A673 (cell line): ENCODE measurements at regions not wholly inside any gene's neighbourhood (a gene's known extent, or its start where the extent isn't known, plus 50 kb on each side); places are given as distances from the start of the nearest gene placed in this dataset.

Source experiments
- BruUV-seq: library from RNA; stranded (reverse); fragments of 400-500 nt; replicated peaks from 2 replicates; lab custom pipeline; 2021; lab: Mats Ljungman, UMichigan
- CTCF ChIA-PET: fragments of 300-600 bp; sonication (Branson Sonifier 250); formaldehyde crosslinking; loops from one replicate; lab custom pipeline; 2022; ENCODE audit warnings: antibody characterized with exemption; lab: Charles Lee
- POLR2A ChIA-PET: fragments of 300-600 bp; sonication (Branson Sonifier 250); formaldehyde crosslinking; loops from one replicate; lab custom pipeline; 2022; ENCODE audit warnings: antibody characterized with exemption; ENCODE audit not compliant: low non-redundant PET; lab: Charles Lee
- DNase-seq: peaks from one replicate; pipeline ENCODE4 v3.0.0-alpha.2; 2015; ENCODE audit warnings: low spot score
- H3K27ac ChIP-seq: fragments of 200-600 bp; sonication (generic); 2 replicates; pipeline ENCODE4 v1.5.1; 2016; ENCODE audit warnings: mixed run types, low read depth, mild to moderate bottlenecking, mixed read lengths, antibody characterized with exemption, low read length; ENCODE audit not compliant: poor library complexity, severe bottlenecking
- H3K27me3 ChIP-seq: fragments of 200-600 bp; sonication (generic); replicated peaks from 2 replicates; pipeline ENCODE4 v1.6.1; 2017; ENCODE audit warnings: mixed run types, low read depth, mild to moderate bottlenecking, mixed read lengths, antibody characterized with exemption, low read length; ENCODE audit not compliant: insufficient read depth, poor library complexity
- H3K36me3 ChIP-seq: fragments of 200-600 bp; sonication (generic); 2 replicates; pipeline ENCODE4 v1.6.1; 2016; ENCODE audit warnings: mixed run types, mild to moderate bottlenecking, mixed read lengths, antibody characterized with exemption, low read length; ENCODE audit not compliant: insufficient read depth, poor library complexity, severe bottlenecking
- H3K4me1 ChIP-seq: fragments of 200-600 bp; sonication (generic); 2 replicates; pipeline ENCODE4 v1.6.1; 2017; ENCODE audit warnings: mixed run types, mild to moderate bottlenecking, mixed read lengths, antibody characterized with exemption, low read length; ENCODE audit not compliant: insufficient read depth, poor library complexity, severe bottlenecking
- H3K4me3 ChIP-seq: fragments of 200-600 bp; sonication (generic); 2 replicates; pipeline ENCODE4 v1.5.1; 2016; ENCODE audit warnings: low read depth, mixed run types, mild to moderate bottlenecking, mixed read lengths, low read length; ENCODE audit not compliant: poor library complexity, severe bottlenecking
- H3K9me3 ChIP-seq: fragments of 200-600 bp; sonication (generic); 2 replicates; pipeline ENCODE4 v1.6.1; 2016; ENCODE audit warnings: mixed run types, low read depth, mild to moderate bottlenecking, mixed read lengths, antibody characterized with exemption, low read length; ENCODE audit not compliant: poor library complexity, severe bottlenecking
- CTCF ChIP-seq: fragments of 300-800, 200-600 bp; sonication (generic); conservative IDR thresholded peaks from 2 replicates; pipeline ENCODE4 v1.5.1; 2017; ENCODE audit warnings: low read depth, mild to moderate bottlenecking, antibody characterized with exemption, low read length, moderate library complexity, mixed read lengths
- EZH2 ChIP-seq: fragments of 200-600 bp; sonication (generic); IDR thresholded peaks from 2 replicates; pipeline ENCODE4 v1.6.1; 2017; ENCODE audit warnings: borderline replicate concordance, low read depth, mild to moderate bottlenecking, mixed read lengths, antibody characterized with exemption, low read length; ENCODE audit not compliant: poor library complexity, severe bottlenecking
- intact Hi-C: fragments of 100-400 bp; cut with micrococcal nuclease; formaldehyde crosslinking; loops from one replicate; pipeline ENCODE4 v1.10.0; 2022; ENCODE audit not compliant: unreplicated experiment

GRCh38 chr13:62847520-62847919 lies 1431.9 kb upstream of the PCDH20 start:
- intact Hi-C loops = no loop called here
- BruUV-seq = no TSS peak
- no peak for DNase-seq
- POLR2A ChIA-PET = no interaction called here
- Histone ChIP-seq H3K27ac (no peak overlapping the region), H3K27me3 (no peaks in the 10 kb centered on the region), H3K36me3 (no peaks in the 10 kb centered on the region), H3K4me1 (no peaks in the 10 kb centered on the region), H3K9me3 (no peaks in the 10 kb centered on the region), H3K4me3 (no peak overlapping the region)
- no peak for TF ChIP-seq CTCF
- no peak for TF ChIP-seq EZH2
- CTCF ChIA-PET = no interaction called here

- no peaks in the 10 kb centered on the region for H3K9me3 ChIP-seq
- intact Hi-C loops = no loop called here
- no peaks in the 10 kb centered on the region for H3K4me1 ChIP-seq
- H3K27me3 ChIP-seq = no peaks in the 10 kb centered on the region
- H3K36me3 ChIP-seq = no peaks in the 10 kb centered on the region
- POLR2A ChIA-PET = no interaction called here
- CTCF ChIA-PET = no interaction called here
- no peak overlapping the region for H3K4me3 ChIP-seq
- TF ChIP-seq EZH2 = no peak
- no peak for TF ChIP-seq CTCF
- no peak for DNase-seq
- no peak overlapping the region for H3K27ac ChIP-seq
- BruUV-seq = no TSS peak
Observed at GRCh38 chr13:62846302-62846701, 1430.7 kb upstream of the PCDH20 start.

DNA sequence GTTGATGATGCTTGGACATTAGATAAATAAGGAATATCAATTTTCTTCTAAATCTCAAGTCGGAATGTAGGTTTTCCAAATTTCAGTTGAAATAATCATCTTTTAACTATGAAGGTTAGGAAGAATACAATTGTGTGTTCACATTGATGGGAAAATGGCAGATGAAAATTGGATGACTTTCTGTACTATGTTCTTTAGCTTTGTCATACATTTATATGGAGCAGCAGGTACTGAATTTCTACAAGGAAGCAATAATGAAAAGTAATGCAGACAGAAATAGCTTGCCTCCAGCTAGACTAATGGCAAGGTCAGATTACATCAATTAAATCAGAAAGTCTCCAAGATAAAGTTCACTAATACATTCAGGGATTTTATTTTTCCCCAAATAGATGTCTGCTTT lies 1423.7 kb upstream of the PCDH20 start:
- no peaks in the 10 kb centered on the region for H3K4me1 ChIP-seq
- H3K9me3 ChIP-seq = no peaks in the 10 kb centered on the region
- TF ChIP-seq CTCF (no peak), EZH2 (no peak)
- no peak overlapping the region for H3K27ac ChIP-seq
- POLR2A ChIA-PET = no interaction called here
- CTCF ChIA-PET = no interaction called here
- intact Hi-C loops = no loop called here
- no peak overlapping the region for H3K4me3 ChIP-seq
- no TSS peak for BruUV-seq
- no peaks in the 10 kb centered on the region for H3K27me3 ChIP-seq
- H3K36me3 ChIP-seq = no peaks in the 10 kb centered on the region
- no peak for DNase-seq
